A673 (cell line): ENCODE measurements at regions not wholly inside any gene's neighbourhood (a gene's known extent, or its start where the extent isn't known, plus 50 kb on each side); places are given as distances from the start of the nearest gene placed in this dataset.

Source experiments
- CTCF ChIP-seq: fragments of 300-800, 200-600 bp; sonication (generic); conservative IDR thresholded peaks from 2 replicates; pipeline ENCODE4 v1.5.1; 2017; ENCODE audit warnings: low read depth, mild to moderate bottlenecking, antibody characterized with exemption, low read length, moderate library complexity, mixed read lengths
- EZH2 ChIP-seq: fragments of 200-600 bp; sonication (generic); IDR thresholded peaks from 2 replicates; pipeline ENCODE4 v1.6.1; 2017; ENCODE audit warnings: borderline replicate concordance, low read depth, mild to moderate bottlenecking, mixed read lengths, antibody characterized with exemption, low read length; ENCODE audit not compliant: poor library complexity, severe bottlenecking

- TF ChIP-seq CTCF (no peak), EZH2 (no peak)
Measured at GRCh38 chr5:3853362-3853761, 257.7 kb downstream of the IRX1 start.
